ENCODE measurements at regions not wholly inside any gene's neighbourhood (a gene's known extent, or its start where the extent isn't known, plus 50 kb on each side); places are given as distances from the start of the nearest gene placed in this dataset.

- no peaks in the 10 kb centered on the region for H3K4me1 ChIP-seq (ENCODE audit: control insufficient read depth, insufficient read depth, low read length, poor library complexity, severe bottlenecking)
- no peaks in the 10 kb centered on the region for H3K27me3 ChIP-seq (replicated peaks; ENCODE audit: control insufficient read depth, insufficient read depth, low read length, poor library complexity, severe bottlenecking)
- no peaks in the 10 kb centered on the region for H3K36me3 ChIP-seq (ENCODE audit: control insufficient read depth, insufficient read depth, low read length)
- no peak for DNase-seq
- no peak overlapping the region for H3K4me3 ChIP-seq (ENCODE audit: insufficient read depth, low read depth, low read length, poor library complexity, severe bottlenecking)
- H3K9me3 ChIP-seq (ENCODE audit: control insufficient read depth, low read length): peaks cover 5% of the 10 kb centered on the region
- no peak overlapping the region for H3K27ac ChIP-seq (ENCODE audit: insufficient read depth, low read length, poor library complexity, severe bottlenecking)
Measured at GRCh38 chr5:165573445-165573844, 2068.0 kb downstream of the MAT2B start.

DNA sequence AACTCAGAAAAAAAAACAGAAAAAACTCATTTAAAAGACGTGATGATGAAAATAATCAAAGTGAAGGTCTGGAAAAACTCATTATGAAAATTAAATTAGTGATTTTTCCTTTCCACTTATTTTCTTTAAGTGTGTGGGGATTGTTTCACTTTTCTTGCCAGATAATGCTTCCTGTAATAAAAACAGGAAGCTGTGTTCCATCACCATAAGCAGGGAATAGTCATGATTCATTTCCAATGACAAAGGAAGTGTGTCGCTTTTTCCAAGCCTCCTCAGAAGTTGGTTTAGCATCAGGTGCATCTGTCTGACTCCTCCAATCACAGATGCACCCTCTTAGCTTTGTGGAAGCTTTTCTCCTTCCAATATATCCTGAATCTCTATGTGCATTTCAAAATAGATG, 2068.7 kb downstream of the MAT2B start:
- no peak overlapping the region for H3K4me3 ChIP-seq (ENCODE audit: insufficient read depth, low read depth, low read length, poor library complexity, severe bottlenecking)
- DNase-seq: no peak
- no peak overlapping the region for H3K27ac ChIP-seq (ENCODE audit: insufficient read depth, low read length, poor library complexity, severe bottlenecking)
- no peaks in the 10 kb centered on the region for H3K4me1 ChIP-seq (ENCODE audit: control insufficient read depth, insufficient read depth, low read length, poor library complexity, severe bottlenecking)
- H3K27me3 ChIP-seq (replicated peaks; ENCODE audit: control insufficient read depth, insufficient read depth, low read length, poor library complexity, severe bottlenecking): no peaks in the 10 kb centered on the region
- H3K36me3 ChIP-seq (ENCODE audit: control insufficient read depth, insufficient read depth, low read length): no peaks in the 10 kb centered on the region
- peaks cover 5% of the 10 kb centered on the region for H3K9me3 ChIP-seq (ENCODE audit: control insufficient read depth, low read length)

DNA sequence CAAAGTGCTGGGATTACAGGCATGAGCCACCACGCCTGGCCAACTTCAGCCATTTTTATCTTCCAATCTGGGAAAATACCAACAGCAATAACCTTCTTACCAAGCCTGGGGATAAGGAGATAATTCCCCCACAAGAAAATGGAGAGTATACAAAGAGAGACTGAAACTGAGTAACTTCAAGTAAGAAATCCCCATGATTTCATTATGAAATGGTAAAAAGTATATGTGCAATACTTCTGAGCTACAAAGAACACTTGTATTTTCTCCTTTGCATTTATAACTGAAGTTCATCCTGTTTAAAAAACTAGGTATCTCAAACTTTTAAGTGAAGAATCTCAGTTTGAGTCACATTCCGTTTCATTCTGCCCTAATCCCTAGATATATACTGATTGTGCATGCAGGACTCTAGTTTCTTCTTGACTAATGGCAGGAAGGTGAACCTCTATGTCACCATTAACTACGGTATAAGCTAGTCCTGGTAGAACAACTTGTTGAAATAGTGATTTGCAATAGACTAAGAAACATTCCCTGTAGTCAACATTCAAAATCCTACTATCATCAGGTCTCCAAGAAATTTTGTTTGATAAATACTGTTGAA, 2071.4 kb downstream of the MAT2B start:
- DNase-seq: no peak

DNA sequence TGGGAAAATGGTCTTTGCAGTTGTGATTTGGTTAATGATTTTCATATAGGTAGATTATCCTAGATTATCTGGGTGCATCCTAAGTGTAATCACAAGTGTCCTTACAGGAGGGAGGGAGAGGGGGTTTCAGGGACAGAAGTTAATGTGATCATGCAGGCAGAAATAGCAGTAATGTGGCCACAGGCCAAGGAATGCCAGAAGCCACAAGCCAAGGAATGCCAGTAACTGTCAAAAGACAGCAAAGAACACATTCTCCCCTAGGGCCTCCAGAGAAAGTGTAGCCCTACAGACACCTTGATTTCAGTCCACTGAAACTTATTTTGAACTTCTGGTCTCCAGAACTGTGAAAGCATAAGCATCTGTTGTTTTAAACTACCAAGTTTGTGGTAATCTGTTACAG, 2074.5 kb downstream of the MAT2B start:
- H3K27me3 ChIP-seq (replicated peaks; ENCODE audit: control insufficient read depth, insufficient read depth, low read length, poor library complexity, severe bottlenecking): no peaks in the 10 kb centered on the region
- DNase-seq: no peak
- H3K4me3 ChIP-seq (ENCODE audit: insufficient read depth, low read depth, low read length, poor library complexity, severe bottlenecking): no peak overlapping the region
- H3K27ac ChIP-seq (ENCODE audit: insufficient read depth, low read length, poor library complexity, severe bottlenecking): no peak overlapping the region
- H3K9me3 ChIP-seq (ENCODE audit: control insufficient read depth, low read length): no peaks in the 10 kb centered on the region
- no peaks in the 10 kb centered on the region for H3K36me3 ChIP-seq (ENCODE audit: control insufficient read depth, insufficient read depth, low read length)
- H3K4me1 ChIP-seq (ENCODE audit: control insufficient read depth, insufficient read depth, low read length, poor library complexity, severe bottlenecking): no peaks in the 10 kb centered on the region

More for the DNA sequence above, 2071.4 kb downstream of the MAT2B start:
- H3K27me3 ChIP-seq (replicated peaks; ENCODE audit: control insufficient read depth, insufficient read depth, low read length, poor library complexity, severe bottlenecking): no peaks in the 10 kb centered on the region
- no peaks in the 10 kb centered on the region for H3K36me3 ChIP-seq (ENCODE audit: control insufficient read depth, insufficient read depth, low read length)
- H3K4me3 ChIP-seq (ENCODE audit: insufficient read depth, low read depth, low read length, poor library complexity, severe bottlenecking): no peak overlapping the region
- no peaks in the 10 kb centered on the region for H3K9me3 ChIP-seq (ENCODE audit: control insufficient read depth, low read length)
- no peaks in the 10 kb centered on the region for H3K4me1 ChIP-seq (ENCODE audit: control insufficient read depth, insufficient read depth, low read length, poor library complexity, severe bottlenecking)
- no peak overlapping the region for H3K27ac ChIP-seq (ENCODE audit: insufficient read depth, low read length, poor library complexity, severe bottlenecking)

DNA sequence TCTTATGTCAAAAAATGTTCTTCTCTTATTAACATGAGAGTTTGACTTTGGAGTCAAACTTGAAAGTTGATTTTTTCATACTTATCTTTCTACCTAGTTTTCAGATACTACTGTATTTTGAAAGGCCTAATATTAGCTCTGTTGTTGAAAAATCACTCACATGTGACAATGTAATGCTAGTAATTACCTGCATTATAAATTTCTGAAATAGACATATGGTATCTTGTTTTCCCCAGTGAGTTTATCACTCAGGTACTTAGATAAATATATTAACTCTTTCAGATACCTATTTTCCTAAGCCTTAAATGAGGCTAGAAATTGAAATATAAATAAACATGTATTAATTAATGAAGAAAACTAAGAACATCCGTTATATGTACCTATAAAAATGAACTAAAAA, 2089.3 kb downstream of the MAT2B start:
- Histone ChIP-seq H3K9me3 (ENCODE audit: control insufficient read depth, low read length) (no peaks in the 10 kb centered on the region), H3K4me1 (ENCODE audit: control insufficient read depth, insufficient read depth, low read length, poor library complexity, severe bottlenecking) (no peaks in the 10 kb centered on the region), H3K36me3 (ENCODE audit: control insufficient read depth, insufficient read depth, low read length) (no peaks in the 10 kb centered on the region), H3K4me3 (ENCODE audit: insufficient read depth, low read depth, low read length, poor library complexity, severe bottlenecking) (no peak overlapping the region), H3K27ac (ENCODE audit: insufficient read depth, low read length, poor library complexity, severe bottlenecking) (no peak overlapping the region), H3K27me3 (replicated peaks; ENCODE audit: control insufficient read depth, insufficient read depth, low read length, poor library complexity, severe bottlenecking) (no peaks in the 10 kb centered on the region)
- no peak for DNase-seq

DNA sequence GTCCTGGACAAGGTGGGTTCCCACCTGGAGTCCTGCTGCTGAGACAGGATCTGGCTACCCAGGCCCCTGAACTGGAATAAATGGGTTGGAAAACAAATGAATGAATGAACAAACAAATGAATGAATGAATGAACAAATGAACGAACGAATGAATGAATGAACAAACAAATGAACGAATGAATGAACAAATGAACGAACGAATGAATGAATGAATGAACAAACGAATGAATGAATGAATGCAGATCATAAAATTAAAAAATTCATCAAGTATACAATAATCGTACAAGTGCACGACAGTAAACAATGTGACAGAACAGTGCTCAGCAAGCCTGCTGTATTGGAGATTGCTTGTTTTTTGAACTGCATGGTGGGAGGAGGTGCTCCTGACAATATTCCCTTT, 2097.1 kb downstream of the MAT2B start:
- Histone ChIP-seq H3K4me1 (ENCODE audit: control insufficient read depth, insufficient read depth, low read length, poor library complexity, severe bottlenecking) (no peaks in the 10 kb centered on the region), H3K4me3 (ENCODE audit: insufficient read depth, low read depth, low read length, poor library complexity, severe bottlenecking) (no peak overlapping the region), H3K27me3 (replicated peaks; ENCODE audit: control insufficient read depth, insufficient read depth, low read length, poor library complexity, severe bottlenecking) (no peaks in the 10 kb centered on the region), H3K36me3 (ENCODE audit: control insufficient read depth, insufficient read depth, low read length) (no peaks in the 10 kb centered on the region), H3K9me3 (ENCODE audit: control insufficient read depth, low read length) (no peaks in the 10 kb centered on the region), H3K27ac (ENCODE audit: insufficient read depth, low read length, poor library complexity, severe bottlenecking) (no peak overlapping the region)
- no peak for DNase-seq

DNA sequence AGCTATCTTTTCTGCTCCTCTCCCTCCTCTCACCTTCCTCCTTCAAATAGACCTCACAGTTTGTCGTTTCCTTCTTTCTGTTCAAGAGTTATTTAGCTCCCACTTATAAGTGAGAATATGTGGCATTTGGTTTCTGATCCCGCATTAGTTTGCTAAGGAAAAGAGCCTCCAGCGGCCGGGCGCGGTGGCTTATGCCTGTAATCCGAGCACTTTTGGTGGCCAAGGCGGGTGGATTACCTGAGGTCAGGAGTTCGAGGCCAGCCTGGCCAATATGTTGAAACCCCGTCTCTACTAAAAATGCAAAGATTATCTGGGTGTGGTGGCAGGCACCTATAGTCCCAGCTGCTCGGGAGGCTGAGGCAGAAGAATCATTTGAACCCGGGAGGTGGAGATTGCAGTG, 2101.6 kb downstream of the MAT2B start:
- H3K27ac ChIP-seq (ENCODE audit: insufficient read depth, low read length, poor library complexity, severe bottlenecking): no peak overlapping the region
- H3K9me3 ChIP-seq (ENCODE audit: control insufficient read depth, low read length): no peaks in the 10 kb centered on the region
- H3K36me3 ChIP-seq (ENCODE audit: control insufficient read depth, insufficient read depth, low read length): no peaks in the 10 kb centered on the region
- H3K27me3 ChIP-seq (replicated peaks; ENCODE audit: control insufficient read depth, insufficient read depth, low read length, poor library complexity, severe bottlenecking): no peaks in the 10 kb centered on the region
- H3K4me1 ChIP-seq (ENCODE audit: control insufficient read depth, insufficient read depth, low read length, poor library complexity, severe bottlenecking): no peaks in the 10 kb centered on the region
- no peak for DNase-seq
- H3K4me3 ChIP-seq (ENCODE audit: insufficient read depth, low read depth, low read length, poor library complexity, severe bottlenecking): no peak overlapping the region

DNA sequence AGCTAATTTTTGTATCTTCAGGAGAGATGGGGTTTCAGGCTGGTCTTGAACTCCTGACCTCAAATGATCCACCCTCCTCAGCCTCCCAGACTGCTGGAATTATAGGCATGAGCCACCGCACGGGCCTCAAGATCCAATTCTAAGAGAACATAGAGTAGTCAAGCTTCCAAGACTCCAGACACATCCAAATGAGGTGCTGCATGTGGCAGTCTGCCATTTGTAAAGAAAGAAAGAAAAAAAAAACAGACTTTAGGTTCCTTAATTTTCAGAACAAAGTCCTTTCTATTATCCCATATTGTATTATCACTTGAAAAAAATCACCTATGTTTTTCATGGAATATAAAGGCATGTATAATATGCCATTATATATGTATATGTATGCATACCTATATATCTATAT, 2104.5 kb downstream of the MAT2B start:
- Histone ChIP-seq H3K9me3 (ENCODE audit: control insufficient read depth, low read length) (no peaks in the 10 kb centered on the region), H3K36me3 (ENCODE audit: control insufficient read depth, insufficient read depth, low read length) (no peaks in the 10 kb centered on the region), H3K4me3 (ENCODE audit: insufficient read depth, low read depth, low read length, poor library complexity, severe bottlenecking) (no peak overlapping the region), H3K4me1 (ENCODE audit: control insufficient read depth, insufficient read depth, low read length, poor library complexity, severe bottlenecking) (no peaks in the 10 kb centered on the region), H3K27me3 (replicated peaks; ENCODE audit: control insufficient read depth, insufficient read depth, low read length, poor library complexity, severe bottlenecking) (no peaks in the 10 kb centered on the region), H3K27ac (ENCODE audit: insufficient read depth, low read length, poor library complexity, severe bottlenecking) (no peak overlapping the region)
- DNase-seq: no peak

DNA sequence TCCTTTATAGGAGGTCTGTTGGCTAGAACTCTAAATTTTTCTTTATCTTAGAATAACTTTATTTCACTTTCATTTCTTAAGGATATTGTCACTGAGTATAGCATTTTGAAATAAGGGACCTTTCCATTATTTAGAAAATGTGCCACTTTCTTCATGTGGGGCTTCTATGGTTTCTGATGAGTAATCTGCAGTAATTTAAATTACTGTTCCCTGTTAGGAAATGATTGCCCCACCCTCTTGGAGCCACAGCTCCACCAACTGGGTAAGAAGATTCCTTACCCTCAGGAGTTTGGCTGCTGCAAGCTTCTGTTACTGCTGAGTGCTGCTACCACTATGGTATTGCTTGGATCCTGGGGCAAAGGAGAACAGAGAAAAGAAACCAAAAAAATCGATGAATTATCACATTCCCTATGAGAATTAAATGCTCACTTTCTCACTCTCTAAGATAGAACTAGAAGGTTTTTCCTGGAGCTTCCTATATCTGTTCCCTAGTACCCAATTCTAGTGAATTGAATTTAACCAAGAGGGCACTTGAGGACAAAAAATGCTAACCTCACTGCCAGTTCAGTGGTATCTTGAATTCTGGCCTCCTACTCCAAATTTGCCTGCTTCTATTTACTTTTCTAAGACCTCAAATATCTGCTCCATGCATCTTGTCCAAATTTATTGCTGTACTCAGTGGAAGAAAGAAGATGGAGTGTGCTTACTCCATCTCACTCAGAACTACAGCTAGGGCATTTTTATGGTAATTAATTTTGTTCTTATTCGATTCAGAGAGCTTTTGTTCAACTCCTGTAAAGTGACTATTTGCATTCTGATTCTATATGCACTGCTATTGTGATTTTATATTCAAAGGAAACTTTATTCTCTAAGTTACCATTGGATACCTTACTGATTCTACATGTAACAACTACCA, 2111.3 kb downstream of the MAT2B start:
- Histone ChIP-seq H3K27ac (ENCODE audit: insufficient read depth, low read length, poor library complexity, severe bottlenecking) (no peak overlapping the region), H3K36me3 (ENCODE audit: control insufficient read depth, insufficient read depth, low read length) (no peaks in the 10 kb centered on the region), H3K4me3 (ENCODE audit: insufficient read depth, low read depth, low read length, poor library complexity, severe bottlenecking) (no peak overlapping the region), H3K27me3 (replicated peaks; ENCODE audit: control insufficient read depth, insufficient read depth, low read length, poor library complexity, severe bottlenecking) (no peaks in the 10 kb centered on the region), H3K4me1 (ENCODE audit: control insufficient read depth, insufficient read depth, low read length, poor library complexity, severe bottlenecking) (no peaks in the 10 kb centered on the region), H3K9me3 (ENCODE audit: control insufficient read depth, low read length) (no peaks in the 10 kb centered on the region)
- DNase-seq: no peak

DNA sequence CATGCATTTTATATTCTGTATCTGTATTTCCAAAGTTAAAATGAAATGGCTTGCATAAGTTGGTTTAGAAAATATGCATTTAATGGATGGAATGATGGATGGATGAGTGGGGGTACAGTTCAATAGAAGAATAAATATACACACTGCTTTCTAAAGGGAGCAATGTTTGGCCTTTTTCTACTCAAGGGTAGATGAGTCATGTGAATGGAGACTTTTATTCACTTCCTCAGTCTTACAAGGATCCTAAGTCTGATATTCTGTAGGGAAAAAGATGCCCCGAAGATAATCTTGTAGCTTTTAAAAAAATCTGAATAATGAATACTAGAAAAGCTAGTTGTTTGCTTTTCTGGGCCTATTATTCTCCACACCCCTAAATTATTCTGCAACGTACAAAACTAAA, 2112.1 kb downstream of the MAT2B start:
- Histone ChIP-seq H3K4me1 (ENCODE audit: control insufficient read depth, insufficient read depth, low read length, poor library complexity, severe bottlenecking) (no peaks in the 10 kb centered on the region), H3K27me3 (replicated peaks; ENCODE audit: control insufficient read depth, insufficient read depth, low read length, poor library complexity, severe bottlenecking) (no peaks in the 10 kb centered on the region), H3K27ac (ENCODE audit: insufficient read depth, low read length, poor library complexity, severe bottlenecking) (no peak overlapping the region), H3K9me3 (ENCODE audit: control insufficient read depth, low read length) (no peaks in the 10 kb centered on the region), H3K36me3 (ENCODE audit: control insufficient read depth, insufficient read depth, low read length) (no peaks in the 10 kb centered on the region), H3K4me3 (ENCODE audit: insufficient read depth, low read depth, low read length, poor library complexity, severe bottlenecking) (no peak overlapping the region)
- DNase-seq: no peak

Measured in effector memory CD4-positive, alpha-beta T cell (primary cell).